DND-41 (cell line): ENCODE measurements at regions not wholly inside any gene's neighbourhood (a gene's known extent, or its start where the extent isn't known, plus 50 kb on each side); places are given as distances from the start of the nearest gene placed in this dataset.

Source experiments
- CTCF ChIP-seq: IDR thresholded peaks from 2 replicates; pipeline ENCODE4 v1.5.1; 2012; ENCODE audit warnings: borderline replicate concordance, low read length, moderate library complexity, mild to moderate bottlenecking; ENCODE audit not compliant: poor library complexity, severe bottlenecking; ENCODE audit errors: extremely low read depth
- EZH2 ChIP-seq: IDR thresholded peaks from 3 replicates; pipeline ENCODE4 v1.6.1; 2012; ENCODE audit warnings: borderline replicate concordance, low read depth, mild to moderate bottlenecking, moderate library complexity, low read length, inconsistent platforms; ENCODE audit not compliant: severe bottlenecking

GRCh38 chr13:78806457-78806856 is 147.5 kb upstream of the OBI1 start:
- TF ChIP-seq CTCF, result peak; percentile 56
- no peak for TF ChIP-seq EZH2
